ENCODE measurements at regions not wholly inside any gene's neighbourhood (a gene's known extent, or its start where the extent isn't known, plus 50 kb on each side); places are given as distances from the start of the nearest gene placed in this dataset.

DNA sequence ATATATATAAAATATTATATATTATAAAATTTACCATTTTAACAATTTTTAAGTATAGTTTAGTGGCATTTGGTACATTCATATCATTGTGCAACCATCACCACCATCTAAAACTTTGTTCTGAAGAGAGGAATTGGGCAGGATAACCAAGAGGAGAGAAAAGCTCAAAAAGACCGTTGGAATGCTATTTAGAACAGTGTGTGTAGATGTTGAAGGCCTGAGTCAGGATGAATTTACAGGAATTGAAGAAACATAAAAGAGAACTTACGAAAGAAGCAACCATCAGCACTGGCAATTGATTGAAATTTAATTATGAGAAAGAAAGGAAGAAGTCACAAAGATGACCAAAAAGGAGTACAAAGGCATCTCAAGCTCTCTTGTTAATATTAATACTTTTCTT is 196.9 kb upstream of the PWP1 start:
- no peaks in the 10 kb centered on the region for H3K36me3 Mint-ChIP-seq (ENCODE audit: low read depth)

DNA sequence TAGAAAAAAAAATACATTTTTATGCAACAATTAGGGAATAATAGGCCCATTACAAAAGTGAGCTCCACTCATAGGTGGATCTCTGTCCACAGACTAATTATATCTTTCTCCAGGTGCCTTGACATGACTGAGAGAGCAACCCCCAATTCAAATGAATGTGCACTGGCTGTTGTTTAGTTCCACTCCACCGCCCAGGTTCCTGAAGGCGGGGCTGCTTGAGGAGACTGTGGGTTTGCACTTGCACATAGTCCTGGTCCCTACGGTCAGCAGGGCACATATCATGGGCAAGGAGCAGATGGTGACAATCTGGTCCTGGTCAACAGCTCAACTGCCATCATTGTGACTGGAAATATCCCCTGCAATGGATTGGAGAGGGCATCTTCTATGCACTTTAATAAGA is 195.6 kb upstream of the PWP1 start:
- Mint-ChIP-seq H3K9me3 (no peaks in the 10 kb centered on the region), H3K27me3 (ENCODE audit: low read depth) (no peaks in the 10 kb centered on the region), H3K36me3 (ENCODE audit: low read depth) (no peaks in the 10 kb centered on the region), H3K27ac (no peak overlapping the region), H3K4me1 (no peaks in the 10 kb centered on the region), H3K4me3 (no peak overlapping the region)
- TF ChIP-seq, protein P1, sequence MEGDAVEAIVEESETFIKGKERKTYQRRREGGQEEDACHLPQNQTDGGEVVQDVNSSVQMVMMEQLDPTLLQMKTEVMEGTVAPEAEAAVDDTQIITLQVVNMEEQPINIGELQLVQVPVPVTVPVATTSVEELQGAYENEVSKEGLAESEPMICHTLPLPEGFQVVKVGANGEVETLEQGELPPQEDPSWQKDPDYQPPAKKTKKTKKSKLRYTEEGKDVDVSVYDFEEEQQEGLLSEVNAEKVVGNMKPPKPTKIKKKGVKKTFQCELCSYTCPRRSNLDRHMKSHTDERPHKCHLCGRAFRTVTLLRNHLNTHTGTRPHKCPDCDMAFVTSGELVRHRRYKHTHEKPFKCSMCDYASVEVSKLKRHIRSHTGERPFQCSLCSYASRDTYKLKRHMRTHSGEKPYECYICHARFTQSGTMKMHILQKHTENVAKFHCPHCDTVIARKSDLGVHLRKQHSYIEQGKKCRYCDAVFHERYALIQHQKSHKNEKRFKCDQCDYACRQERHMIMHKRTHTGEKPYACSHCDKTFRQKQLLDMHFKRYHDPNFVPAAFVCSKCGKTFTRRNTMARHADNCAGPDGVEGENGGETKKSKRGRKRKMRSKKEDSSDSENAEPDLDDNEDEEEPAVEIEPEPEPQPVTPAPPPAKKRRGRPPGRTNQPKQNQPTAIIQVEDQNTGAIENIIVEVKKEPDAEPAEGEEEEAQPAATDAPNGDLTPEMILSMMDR (IDR thresholded peaks at IDR 0.05; ENCODE audit: unreplicated experiment in 3 of 3) = no peak

More for the DNA sequence above, 196.9 kb upstream of the PWP1 start:
- H3K4me1 Mint-ChIP-seq = no peaks in the 10 kb centered on the region
- no peak overlapping the region for H3K27ac Mint-ChIP-seq
- no peak overlapping the region for H3K4me3 Mint-ChIP-seq
- no peaks in the 10 kb centered on the region for H3K9me3 Mint-ChIP-seq
- peaks cover 8% of the 10 kb centered on the region for H3K27me3 Mint-ChIP-seq (ENCODE audit: low read depth)
- TF ChIP-seq, protein P1 (IDR thresholded peaks at IDR 0.05; ENCODE audit: unreplicated experiment in 3 of 3) = no peak

DNA sequence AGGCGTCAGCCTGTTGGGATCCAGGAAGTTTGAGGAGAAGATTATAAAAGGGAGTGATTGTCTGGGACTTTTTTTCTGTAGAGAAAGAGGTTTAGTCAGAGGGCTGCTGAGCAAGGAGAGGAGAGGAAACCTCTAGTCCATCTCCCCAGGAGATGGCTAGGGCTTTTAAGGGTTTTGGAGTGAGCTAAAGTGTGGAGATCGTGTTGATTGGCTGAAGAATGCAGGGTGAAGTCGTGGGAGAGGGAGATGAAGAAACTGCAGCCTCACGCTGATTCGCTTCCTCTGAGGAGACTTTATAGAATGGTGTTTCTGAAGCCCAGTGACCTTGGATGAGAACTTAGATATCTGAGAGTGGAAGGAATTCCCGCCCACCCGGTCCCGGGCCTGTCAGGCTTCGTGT is 193.7 kb upstream of the PWP1 start:
- Mint-ChIP-seq H3K27me3 (ENCODE audit: low read depth) (no peaks in the 10 kb centered on the region), H3K36me3 (ENCODE audit: low read depth) (no peaks in the 10 kb centered on the region), H3K9me3 (no peaks in the 10 kb centered on the region), H3K4me3 (no peak overlapping the region), H3K27ac (no peak overlapping the region), H3K4me1 (no peaks in the 10 kb centered on the region)
- TF ChIP-seq, protein P1 (IDR thresholded peaks at IDR 0.05; ENCODE audit: unreplicated experiment in 3 of 3) = no peak

DNA sequence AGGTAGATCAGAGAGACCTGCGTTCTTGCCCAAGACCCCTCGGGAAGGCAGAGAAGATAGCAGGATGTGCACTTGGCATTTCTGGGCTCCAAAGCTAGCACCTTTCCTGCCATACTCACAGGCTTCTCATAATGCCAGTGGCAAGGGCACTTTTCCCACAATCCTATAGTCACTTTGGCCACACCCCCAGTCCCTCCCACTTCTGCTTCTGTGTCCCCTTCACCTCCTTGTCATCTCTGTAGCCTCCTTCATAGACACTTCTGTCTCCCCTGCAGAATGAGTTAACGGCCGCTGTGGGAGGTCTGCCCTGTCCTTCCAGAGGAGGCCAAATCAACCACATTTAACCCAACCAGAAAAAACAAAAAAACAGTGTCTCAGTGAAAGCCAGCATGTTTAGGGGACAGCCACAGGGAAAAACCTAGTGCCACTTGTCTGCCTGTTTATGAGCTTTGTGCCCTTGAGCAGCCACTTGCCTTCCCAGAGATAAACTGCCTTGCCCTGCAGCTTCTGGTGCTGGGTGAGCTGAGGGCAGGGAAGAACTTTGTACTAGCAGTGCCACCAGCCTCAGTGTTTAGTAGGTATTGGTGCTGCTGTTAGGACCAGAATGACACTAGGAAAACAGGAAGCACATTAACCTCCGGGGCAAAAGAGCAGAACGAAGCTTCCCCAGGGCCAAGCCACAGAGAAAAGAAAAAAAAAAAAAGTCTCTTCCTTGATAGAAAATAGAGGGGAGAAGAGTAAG is 193.0 kb upstream of the PWP1 start:
- no peak overlapping the region for H3K27ac Mint-ChIP-seq
- no peaks in the 10 kb centered on the region for H3K27me3 Mint-ChIP-seq (ENCODE audit: low read depth)
- H3K4me3 Mint-ChIP-seq = no peak overlapping the region
- H3K36me3 Mint-ChIP-seq (ENCODE audit: low read depth) = no peaks in the 10 kb centered on the region
- no peaks in the 10 kb centered on the region for H3K4me1 Mint-ChIP-seq
- peaks cover 3% of the 10 kb centered on the region for H3K9me3 Mint-ChIP-seq
- TF ChIP-seq, protein P1 (IDR thresholded peaks at IDR 0.05; ENCODE audit: unreplicated experiment in 3 of 3) = no peak

DNA sequence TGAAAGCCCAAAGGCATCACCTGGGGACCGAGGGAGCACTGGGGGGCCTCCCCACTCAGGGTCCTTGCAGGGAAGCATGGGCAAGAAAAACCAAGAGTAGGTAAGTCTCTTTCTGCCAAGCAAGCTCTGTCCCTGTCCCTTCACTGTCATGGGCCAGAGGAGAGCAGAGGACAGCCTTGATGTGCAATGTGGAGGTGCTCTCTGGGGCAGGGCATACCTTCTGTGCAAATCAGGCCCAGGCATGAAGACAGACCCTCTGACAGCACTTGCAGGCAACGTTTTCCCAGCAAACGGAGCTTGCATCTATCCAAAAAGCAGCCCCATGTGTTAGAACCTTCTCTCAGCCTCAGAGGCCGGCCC is 192.5 kb upstream of the PWP1 start:
- H3K27ac Mint-ChIP-seq = no peak overlapping the region
- peaks cover 3% of the 10 kb centered on the region for H3K9me3 Mint-ChIP-seq
- no peaks in the 10 kb centered on the region for H3K36me3 Mint-ChIP-seq (ENCODE audit: low read depth)
- no peaks in the 10 kb centered on the region for H3K4me1 Mint-ChIP-seq
- H3K27me3 Mint-ChIP-seq (ENCODE audit: low read depth) = no peaks in the 10 kb centered on the region
- TF ChIP-seq, protein P1 (IDR thresholded peaks at IDR 0.05; ENCODE audit: unreplicated experiment in 3 of 3) = no peak
- H3K4me3 Mint-ChIP-seq = no peak overlapping the region

DNA sequence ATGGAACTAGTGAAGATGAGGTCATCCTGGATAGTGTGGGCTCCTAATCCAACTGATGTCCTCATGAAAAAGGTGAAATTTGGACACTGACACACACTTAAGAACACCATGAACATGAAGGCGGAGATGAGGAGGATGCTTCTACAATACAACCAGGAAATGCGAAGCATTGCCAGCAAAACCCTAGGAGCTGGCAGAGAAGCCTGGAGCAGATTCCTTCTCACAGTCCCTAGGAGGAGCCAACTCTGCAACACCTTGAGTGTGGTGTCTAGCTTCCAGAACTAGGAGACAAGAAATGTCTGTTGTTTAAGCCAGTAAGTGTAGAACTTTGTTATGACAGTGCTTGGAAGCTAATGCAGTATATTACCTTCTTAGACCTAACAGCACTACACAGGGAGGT is 191.9 kb upstream of the PWP1 start:
- Mint-ChIP-seq H3K4me1 (no peaks in the 10 kb centered on the region), H3K4me3 (no peak overlapping the region), H3K27me3 (ENCODE audit: low read depth) (no peaks in the 10 kb centered on the region), H3K27ac (no peak overlapping the region), H3K36me3 (ENCODE audit: low read depth) (no peaks in the 10 kb centered on the region), H3K9me3 (peaks cover 3% of the 10 kb centered on the region)
- TF ChIP-seq, protein P1 (IDR thresholded peaks at IDR 0.05; ENCODE audit: unreplicated experiment in 3 of 3) = no peak
